ENCODE measurements at regions not wholly inside any gene's neighbourhood (a gene's known extent, or its start where the extent isn't known, plus 50 kb on each side); places are given as distances from the start of the nearest gene placed in this dataset.
"Not testable (repeated sequence)": the region's sequence is repeated elsewhere in the genome, so short reads cannot be mapped to it uniquely, and the experiment has no call there.

- TF ChIP-seq CTCF (conservative IDR thresholded peaks at IDR 0.05; ENCODE audit: low read depth) = no peak
- POLR2A ChIA-PET (ENCODE audit: low non-redundant PET) = no interaction called here
- DNase-seq (ENCODE audit: low spot score) = no peak
- CTCF ChIA-PET = interaction anchor here (0.6 kb wide), 1 partner anchor 196 kb away, joined by 3 read pairs; no protein-coding TSS in a partner anchor
- no peak overlapping the region for H3K27ac ChIP-seq
Observed at GRCh38 chr3:73148682-73149081, 87.2 kb downstream of the EBLN2 start.

- no peak for DNase-seq (ENCODE audit: low spot score)
- ChIA-PET POLR2A (ENCODE audit: low non-redundant PET) (no interaction called here), CTCF (no interaction called here)
- no peak for TF ChIP-seq CTCF (conservative IDR thresholded peaks at IDR 0.05; ENCODE audit: low read depth)
- H3K27ac ChIP-seq = no peak overlapping the region
Observed at GRCh38 chr3:73150369-73151130, 89.1 kb downstream of the EBLN2 start.

GRCh38 chr3:73152571-73152970 lies 91.1 kb downstream of the EBLN2 start:
- CTCF ChIA-PET; H3K27ac ChIP-seq; POLR2A ChIA-PET (ENCODE audit: low non-redundant PET); DNase-seq (ENCODE audit: low spot score): not testable (repeated sequence)

- H3K27ac ChIP-seq; CTCF ChIA-PET; DNase-seq (ENCODE audit: low spot score); POLR2A ChIA-PET (ENCODE audit: low non-redundant PET): not testable (repeated sequence)
Observed at GRCh38 chr3:73153057-73153456, 91.6 kb downstream of the EBLN2 start.

GRCh38 chr3:73154261-73154660 lies 92.8 kb downstream of the EBLN2 start:
- DNase-seq (ENCODE audit: low spot score); CTCF ChIA-PET; H3K27ac ChIP-seq; POLR2A ChIA-PET (ENCODE audit: low non-redundant PET): not testable (repeated sequence)

GRCh38 chr3:73155441-73155840 lies 94.0 kb downstream of the EBLN2 start:
- H3K27ac ChIP-seq; CTCF ChIA-PET; DNase-seq (ENCODE audit: low spot score); POLR2A ChIA-PET (ENCODE audit: low non-redundant PET): not testable (repeated sequence)

GRCh38 chr3:73164622-73165021 lies 103.2 kb downstream of the EBLN2 start:
- CTCF ChIA-PET = no interaction called here
- POLR2A ChIA-PET (ENCODE audit: low non-redundant PET) = no interaction called here
- no peak for TF ChIP-seq CTCF (conservative IDR thresholded peaks at IDR 0.05; ENCODE audit: low read depth)
- H3K27ac ChIP-seq = no peak overlapping the region
- DNase-seq (ENCODE audit: low spot score) = no peak

GRCh38 chr3:73175698-73176097 lies 114.2 kb downstream of the EBLN2 start:
- DNase-seq (ENCODE audit: low spot score) = no peak
- TF ChIP-seq CTCF (conservative IDR thresholded peaks at IDR 0.05; ENCODE audit: low read depth) = no peak
- no peak overlapping the region for H3K27ac ChIP-seq
- POLR2A ChIA-PET (ENCODE audit: low non-redundant PET) = no interaction called here
- CTCF ChIA-PET = no interaction called here

GRCh38 chr3:73176941-73177340 lies 115.5 kb downstream of the EBLN2 start:
- H3K27ac ChIP-seq = no peak overlapping the region
- ChIA-PET CTCF (no interaction called here), POLR2A (ENCODE audit: low non-redundant PET) (no interaction called here)
- DNase-seq (ENCODE audit: low spot score) = no peak
- no peak for TF ChIP-seq CTCF (conservative IDR thresholded peaks at IDR 0.05; ENCODE audit: low read depth)

Data from RWPE1 (cell line).